Trophoblast cell (in vitro differentiated cells and primary cell): ENCODE measurements at regions not wholly inside any gene's neighbourhood (a gene's known extent, or its start where the extent isn't known, plus 50 kb on each side); places are given as distances from the start of the nearest gene placed in this dataset.

ENCODE experiments used
- DNase-seq, 2 donors: peaks; one replicate each; pipeline ENCODE4 v3.0.0-alpha.2; 2016
- H2AFZ ChIP-seq: 2 replicates; pipeline ENCODE4 v1.6.1; 2013; ENCODE audit warnings: low read length, moderate library complexity, mild to moderate bottlenecking; ENCODE audit not compliant: insufficient read depth, poor library complexity
- H2AK5ac ChIP-seq: 2 replicates; pipeline ENCODE4 v1.6.1; 2013; ENCODE audit warnings: mild to moderate bottlenecking, low read length
- H2BK120ac ChIP-seq: 2 replicates; pipeline ENCODE4 v1.6.1; 2013; ENCODE audit warnings: low read length, mild to moderate bottlenecking, moderate library complexity; ENCODE audit not compliant: insufficient read depth, poor library complexity
- H2BK12ac ChIP-seq: 2 replicates; pipeline ENCODE4 v1.6.1; 2013; ENCODE audit warnings: mild to moderate bottlenecking, low read length, moderate library complexity
- H2BK5ac ChIP-seq: 2 replicates; pipeline ENCODE4 v1.6.1; 2013; ENCODE audit warnings: low read length, low read depth, moderate library complexity, mild to moderate bottlenecking; ENCODE audit not compliant: poor library complexity
- H3K14ac ChIP-seq: 2 replicates; pipeline ENCODE4 v1.6.1; 2013; ENCODE audit warnings: mild to moderate bottlenecking, low read length
- H3K18ac ChIP-seq: 2 replicates; pipeline ENCODE4 v1.6.1; 2013; ENCODE audit warnings: mild to moderate bottlenecking, low read length
- H3K23ac ChIP-seq: 2 replicates; pipeline ENCODE4 v1.6.1; 2013; ENCODE audit warnings: low read length
- H3K27ac ChIP-seq: 2 replicates; pipeline ENCODE4 v1.5.1; 2013; ENCODE audit warnings: low read depth, mild to moderate bottlenecking, inconsistent platforms, low read length, moderate library complexity
- H3K27me3 ChIP-seq: 2 replicates; pipeline ENCODE4 v1.6.1; 2013; ENCODE audit warnings: inconsistent platforms, mild to moderate bottlenecking, low read length, moderate library complexity; ENCODE audit not compliant: insufficient read depth
- H3K36me3 ChIP-seq, 2 experiments: 1 replicate in 1 of 2; 2 replicates in 1 of 2; pipeline ENCODE4 v1.6.1; 2013; ENCODE audit warnings: low read length in 2 of 2, mild to moderate bottlenecking in 2 of 2, moderate library complexity in 1 of 2; ENCODE audit not compliant: insufficient read depth in 2 of 2, control insufficient read depth in 1 of 2
- H3K4ac ChIP-seq: 2 replicates; pipeline ENCODE4 v1.6.1; 2013; ENCODE audit warnings: low read depth, mild to moderate bottlenecking, low read length, moderate library complexity
- H3K4me1 ChIP-seq, 2 experiments: 1 replicate in 1 of 2; 2 replicates in 1 of 2; pipeline ENCODE4 v1.6.1; 2013; ENCODE audit warnings: low read length in 2 of 2, mild to moderate bottlenecking in 2 of 2, moderate library complexity in 1 of 2; ENCODE audit not compliant: insufficient read depth in 2 of 2, control insufficient read depth in 1 of 2
- H3K4me2 ChIP-seq: 2 replicates; pipeline ENCODE4 v1.6.1; 2013; ENCODE audit warnings: inconsistent platforms, mild to moderate bottlenecking, low read length, moderate library complexity
- H3K4me3 ChIP-seq: 2 replicates; pipeline ENCODE4 v1.5.1; 2013; ENCODE audit warnings: mild to moderate bottlenecking, low read depth, low read length, inconsistent platforms
- H3K79me1 ChIP-seq: one replicate; pipeline ENCODE4 v1.6.1; 2013; ENCODE audit warnings: low read length
- H3K79me2 ChIP-seq: 2 replicates; pipeline ENCODE4 v1.6.1; 2013; ENCODE audit warnings: low read length, mild to moderate bottlenecking; ENCODE audit not compliant: control insufficient read depth, insufficient read depth, poor library complexity
- H3K9ac ChIP-seq: 2 replicates; pipeline ENCODE4 v1.6.1; 2013; ENCODE audit warnings: mild to moderate bottlenecking, low read length
- H3K9me3 ChIP-seq: 2 replicates; pipeline ENCODE4 v1.6.1; 2013; ENCODE audit warnings: low read depth, mild to moderate bottlenecking, control low read depth, inconsistent platforms, low read length; ENCODE audit not compliant: insufficient read depth
- H4K12ac ChIP-seq: 2 replicates; pipeline ENCODE4 v1.6.1; 2013; ENCODE audit warnings: low read depth, mild to moderate bottlenecking, low read length, moderate library complexity
- H4K8ac ChIP-seq: 2 replicates; pipeline ENCODE4 v1.6.1; 2013; ENCODE audit warnings: low read depth, mild to moderate bottlenecking, low read length, moderate library complexity
- H4K91ac ChIP-seq: one replicate; pipeline ENCODE4 v1.6.1; 2013; ENCODE audit warnings: low read depth, mild to moderate bottlenecking, low read length, moderate library complexity
- WGBS: extraction: QIAGEN DNeasy Blood & Tissue Kit; methylation state at CpG from one replicate; pipeline ENCODE4 v1.1.7; 2013; ENCODE audit warnings: missing lambda C conversion rate; ENCODE audit not compliant: insufficient read length, insufficient coverage; ENCODE audit errors: extremely low coverage; 5-methylcytosine and 5-hydroxymethylcytosine counted together

- Histone ChIP-seq H3K18ac (no peak overlapping the region), H3K23ac (no peak overlapping the region), H3K4me3 (no peak overlapping the region), H2AFZ (no peak overlapping the region), H3K4me1 (no peaks in the 10 kb centered on the region), H3K36me3 (no peaks in the 10 kb centered on the region), H3K79me2 (no peaks in the 10 kb centered on the region), H3K27me3 (no peaks in the 10 kb centered on the region), H4K91ac (no peak overlapping the region), H3K27ac (no peak overlapping the region), H3K4ac (no peak overlapping the region), H4K8ac (no peak overlapping the region), H2BK12ac (no peak overlapping the region), H4K12ac (no peak overlapping the region), H3K14ac (no peak overlapping the region), H3K9ac (no peak overlapping the region), H3K79me1 (peaks cover 2% of the 10 kb centered on the region), H2BK5ac (no peak overlapping the region), H2BK120ac (no peak overlapping the region), H2AK5ac (no peak overlapping the region), H3K9me3 (no peaks in the 10 kb centered on the region), H3K4me2 (no peak overlapping the region)
- peak in 1 of 2 donors; percentile 37 for DNase-seq
- WGBS, result no CpG with 5 or more reads among the region's 9 CpGs
These were observed 472.3 kb upstream of the CITED2 start for GRCh38 chr6:139846538-139847456.

DNA sequence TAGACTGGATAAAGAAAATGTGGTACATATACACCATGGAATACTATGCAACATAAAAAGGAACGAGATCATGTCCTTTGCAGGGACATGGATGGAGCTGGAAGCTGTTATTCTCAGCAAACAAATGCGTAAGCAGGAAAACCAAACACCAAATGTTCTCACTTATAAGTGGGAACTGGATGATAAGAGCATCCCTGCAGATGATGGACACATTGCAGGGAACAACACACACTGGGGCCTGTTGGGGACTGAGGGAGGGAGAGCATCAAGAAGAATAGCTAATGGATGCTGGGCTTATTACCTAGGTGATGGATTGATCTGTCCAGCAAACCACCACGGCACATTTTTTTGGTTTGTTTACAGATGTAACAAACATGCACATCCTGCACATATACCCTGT is 470.5 kb upstream of the CITED2 start:
- Histone ChIP-seq H3K27ac (no peak overlapping the region), H3K18ac (no peak overlapping the region), H3K79me2 (no peaks in the 10 kb centered on the region), H3K9me3 (no peaks in the 10 kb centered on the region), H3K9ac (no peak overlapping the region), H3K79me1 (peaks cover 2% of the 10 kb centered on the region), H2BK12ac (no peak overlapping the region), H3K4me1 (no peaks in the 10 kb centered on the region), H3K23ac (no peak overlapping the region), H3K4me2 (no peak overlapping the region), H4K91ac (no peak overlapping the region), H2AFZ (no peak overlapping the region), H3K14ac (no peak overlapping the region), H3K36me3 (no peaks in the 10 kb centered on the region), H4K8ac (no peak overlapping the region), H2BK5ac (no peak overlapping the region), H3K4ac (no peak overlapping the region), H3K4me3 (no peak overlapping the region), H2BK120ac (no peak overlapping the region), H3K27me3 (no peaks in the 10 kb centered on the region), H4K12ac (no peak overlapping the region), H2AK5ac (no peak overlapping the region)
- WGBS, result no CpG with 5 or more reads among the region's 3 CpGs
- no peak for DNase-seq

DNA sequence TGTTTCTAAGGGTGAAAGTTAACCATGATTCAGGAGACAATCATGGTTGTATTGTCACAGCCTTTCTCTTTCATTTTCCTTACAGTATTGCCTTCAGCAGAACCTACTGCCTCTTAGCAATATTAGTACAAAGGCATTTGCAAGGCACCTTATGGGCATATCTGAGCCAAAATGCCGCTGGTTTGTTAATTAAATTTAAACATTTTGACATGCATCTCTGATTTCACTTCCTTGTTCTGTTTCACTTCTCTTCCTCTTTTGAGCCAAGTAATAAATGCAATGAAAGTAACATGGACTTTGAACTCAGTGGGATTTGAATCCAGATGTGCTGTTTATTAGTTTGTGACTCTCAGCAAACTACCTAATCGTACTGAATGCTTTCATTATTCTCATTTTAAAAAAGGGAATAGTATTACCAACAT is 467.4 kb upstream of the CITED2 start:
- no CpG with 5 or more reads among the region's 2 CpGs for WGBS
- H2AK5ac ChIP-seq, result no peak overlapping the region
- H4K12ac ChIP-seq, result no peak overlapping the region
- no peak overlapping the region for H3K4me2 ChIP-seq
- no peaks in the 10 kb centered on the region for H3K79me2 ChIP-seq
- DNase-seq, result no peak
- peaks cover 1% of the 10 kb centered on the region for H3K79me1 ChIP-seq
- no peaks in the 10 kb centered on the region for H3K36me3 ChIP-seq
- H2AFZ ChIP-seq, result no peak overlapping the region
- no peak overlapping the region for H3K9ac ChIP-seq
- no peaks in the 10 kb centered on the region for H3K27me3 ChIP-seq
- H4K91ac ChIP-seq, result no peak overlapping the region
- no peaks in the 10 kb centered on the region for H3K4me1 ChIP-seq
- no peak overlapping the region for H3K18ac ChIP-seq
- H2BK120ac ChIP-seq, result no peak overlapping the region
- no peak overlapping the region for H3K4ac ChIP-seq
- H3K27ac ChIP-seq, result no peak overlapping the region
- H4K8ac ChIP-seq, result no peak overlapping the region
- no peak overlapping the region for H3K14ac ChIP-seq
- H3K23ac ChIP-seq, result no peak overlapping the region
- H3K9me3 ChIP-seq, result no peaks in the 10 kb centered on the region
- no peak overlapping the region for H3K4me3 ChIP-seq
- H2BK5ac ChIP-seq, result no peak overlapping the region
- H2BK12ac ChIP-seq, result no peak overlapping the region

- H2BK120ac ChIP-seq, result no peak overlapping the region
- no peaks in the 10 kb centered on the region for H3K36me3 ChIP-seq
- no peak overlapping the region for H4K12ac ChIP-seq
- H3K4me1 ChIP-seq, result no peaks in the 10 kb centered on the region
- H3K4me2 ChIP-seq, result no peak overlapping the region
- no peak overlapping the region for H3K14ac ChIP-seq
- H2AK5ac ChIP-seq, result no peak overlapping the region
- H3K9me3 ChIP-seq, result no peaks in the 10 kb centered on the region
- no peak overlapping the region for H4K91ac ChIP-seq
- peak overlapping the region; percentile 24 for H2BK12ac ChIP-seq
- H3K4ac ChIP-seq, result no peak overlapping the region
- H3K27ac ChIP-seq, result no peak overlapping the region
- H3K4me3 ChIP-seq, result no peak overlapping the region
- H3K79me1 ChIP-seq, result peaks cover 1% of the 10 kb centered on the region
- no peak overlapping the region for H2AFZ ChIP-seq
- no peaks in the 10 kb centered on the region for H3K27me3 ChIP-seq
- no peak overlapping the region for H3K18ac ChIP-seq
- no peak overlapping the region for H3K23ac ChIP-seq
- H3K79me2 ChIP-seq, result no peaks in the 10 kb centered on the region
- no CpG with 5 or more reads among the region's 7 CpGs for WGBS
- DNase-seq, result peak; percentile 98 to 99
- no peak overlapping the region for H4K8ac ChIP-seq
- H2BK5ac ChIP-seq, result no peak overlapping the region
- no peak overlapping the region for H3K9ac ChIP-seq
These were observed 465.2 kb upstream of the CITED2 start for GRCh38 chr6:139839506-139840156.
